Activated CD4-positive, alpha-beta memory T cell treated with anti-CD3 and anti-CD28 coated beads for 36 hours (primary cell): ENCODE measurements at regions not wholly inside any gene's neighbourhood (a gene's known extent, or its start where the extent isn't known, plus 50 kb on each side); places are given as distances from the start of the nearest gene placed in this dataset.

ENCODE experiments used
- CTCF ChIA-PET: fragments of 350-600 bp; sonication (Branson Sonifier 250); formaldehyde crosslinking; loops from one replicate; lab custom pipeline; 2021; ENCODE audit warnings: antibody characterized with exemption, inconsistent platforms; lab: Charles Lee
- POLR2A ChIA-PET: fragments of 350-600 bp; sonication (Branson Sonifier 250); formaldehyde crosslinking; loops from one replicate; lab custom pipeline; 2021; ENCODE audit warnings: antibody characterized with exemption; lab: Charles Lee
- DNase-seq: peaks from one replicate; pipeline ENCODE4 v3.0.0-alpha.2; 2020
- H3K27ac Mint-ChIP-seq: one replicate; pipeline ENCODE4 v1.8.0; 2021; ENCODE audit warnings: mixed read lengths
- H3K27me3 Mint-ChIP-seq: one replicate; pipeline ENCODE4 v1.8.0; 2021; ENCODE audit warnings: mixed read lengths
- H3K36me3 Mint-ChIP-seq: one replicate; pipeline ENCODE4 v1.8.0; 2021; ENCODE audit warnings: mixed read lengths
- H3K4me1 Mint-ChIP-seq: one replicate; pipeline ENCODE4 v1.8.0; 2021; ENCODE audit warnings: low read depth, mixed read lengths
- H3K4me3 Mint-ChIP-seq: one replicate; pipeline ENCODE4 v1.8.0; 2021; ENCODE audit warnings: mild to moderate bottlenecking, mixed read lengths
- H3K9me3 Mint-ChIP-seq: one replicate; pipeline ENCODE4 v1.8.0; 2021; ENCODE audit warnings: mixed read lengths
- intact Hi-C: fragments of 100-400 bp; cut with micrococcal nuclease; formaldehyde crosslinking; loops from one replicate; pipeline ENCODE4 v1.15.1; 2023

DNA sequence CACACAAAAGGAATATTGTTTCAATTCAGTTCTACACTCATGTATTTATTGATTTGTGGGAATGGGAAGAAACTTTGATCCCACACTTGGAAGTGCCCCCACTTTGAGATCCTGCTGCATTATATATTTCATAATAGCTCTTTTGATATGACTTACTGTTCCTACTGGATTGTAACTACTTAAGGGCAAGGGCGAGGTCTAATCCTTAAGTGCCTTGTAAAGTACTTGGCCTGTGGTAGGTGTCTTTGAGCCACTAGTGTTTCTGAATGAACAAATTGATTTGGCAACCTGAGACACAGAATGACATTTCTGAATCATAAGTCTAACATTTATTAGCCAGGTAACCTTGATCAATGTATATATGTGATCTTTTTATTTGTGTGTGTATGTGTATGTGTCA lies 767.2 kb downstream of the RAB28 start:
- no peaks in the 10 kb centered on the region for H3K36me3 Mint-ChIP-seq
- H3K27me3 Mint-ChIP-seq, result peaks cover 9% of the 10 kb centered on the region
- intact Hi-C loops, result no loop called here
- CTCF ChIA-PET, result no interaction called here
- no peak overlapping the region for H3K27ac Mint-ChIP-seq
- no peak overlapping the region for H3K4me3 Mint-ChIP-seq
- no peak for DNase-seq
- H3K9me3 Mint-ChIP-seq, result peaks cover 3% of the 10 kb centered on the region
- POLR2A ChIA-PET, result no interaction called here
- H3K4me1 Mint-ChIP-seq, result no peaks in the 10 kb centered on the region

GRCh38 chr4:12712648-12713339 lies 771.3 kb downstream of the RAB28 start:
- Mint-ChIP-seq H3K36me3 (no peaks in the 10 kb centered on the region), H3K4me1 (no peaks in the 10 kb centered on the region), H3K27ac (no peak overlapping the region), H3K27me3 (no peaks in the 10 kb centered on the region), H3K4me3 (no peak overlapping the region), H3K9me3 (peaks cover 4% of the 10 kb centered on the region)
- ChIA-PET CTCF (no interaction called here), POLR2A (no interaction called here)
- intact Hi-C loops, result no loop called here
- DNase-seq, result peak; percentile 11

DNA sequence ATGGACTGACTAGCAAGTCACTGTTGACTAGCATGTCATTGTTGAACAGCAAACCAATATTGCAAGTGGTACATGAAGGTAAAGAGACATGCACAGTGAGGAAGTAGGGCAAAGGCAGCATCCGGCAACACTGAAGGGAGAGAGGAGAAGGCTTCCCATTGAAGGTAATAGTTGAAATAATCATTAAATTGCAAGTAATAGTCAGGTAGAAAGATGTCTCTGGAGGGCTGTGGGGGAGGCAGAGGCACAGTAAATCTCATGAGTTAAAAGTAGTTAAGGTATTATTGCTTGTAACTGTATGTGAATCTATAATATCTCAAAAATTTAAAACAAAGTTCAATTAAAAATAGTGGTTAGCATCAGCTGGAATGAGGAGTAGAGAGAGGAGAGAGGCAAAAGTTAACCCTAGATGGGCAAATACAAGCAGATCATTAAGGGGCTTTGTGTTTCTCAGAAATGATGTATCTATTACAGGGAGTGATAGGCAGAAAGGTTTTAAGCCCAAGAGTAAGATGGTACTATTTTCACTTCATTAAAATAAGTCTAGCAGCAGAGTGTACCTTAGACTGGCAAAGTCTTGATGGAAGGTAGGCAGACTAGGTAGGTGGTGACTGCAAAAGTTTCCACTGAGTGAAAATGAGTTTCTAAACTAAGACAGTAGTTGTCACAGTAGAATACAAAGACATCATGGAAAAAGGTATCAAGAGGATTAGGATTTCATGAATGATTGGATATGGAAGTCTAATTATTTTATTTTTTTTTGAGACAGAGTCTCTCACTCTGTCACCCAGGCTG lies 776.6 kb downstream of the RAB28 start:
- H3K36me3 Mint-ChIP-seq, result no peaks in the 10 kb centered on the region
- H3K4me1 Mint-ChIP-seq, result no peaks in the 10 kb centered on the region
- no peak overlapping the region for H3K27ac Mint-ChIP-seq
- no peak overlapping the region for H3K4me3 Mint-ChIP-seq
- intact Hi-C loops, result no loop called here
- peaks cover 2% of the 10 kb centered on the region for H3K27me3 Mint-ChIP-seq
- DNase-seq, result no peak
- ChIA-PET CTCF (no interaction called here), POLR2A (no interaction called here)
- peaks cover 4% of the 10 kb centered on the region for H3K9me3 Mint-ChIP-seq

- Mint-ChIP-seq H3K4me1 (no peaks in the 10 kb centered on the region), H3K27me3 (peaks cover 2% of the 10 kb centered on the region), H3K27ac (no peak overlapping the region), H3K4me3 (no peak overlapping the region), H3K36me3 (no peaks in the 10 kb centered on the region), H3K9me3 (no peaks in the 10 kb centered on the region)
- POLR2A ChIA-PET, result no interaction called here
- intact Hi-C loops, result no loop called here
- DNase-seq, result no peak
- CTCF ChIA-PET, result no interaction called here
These were observed 781.1 kb downstream of the RAB28 start for GRCh38 chr4:12703036-12703435.

DNA sequence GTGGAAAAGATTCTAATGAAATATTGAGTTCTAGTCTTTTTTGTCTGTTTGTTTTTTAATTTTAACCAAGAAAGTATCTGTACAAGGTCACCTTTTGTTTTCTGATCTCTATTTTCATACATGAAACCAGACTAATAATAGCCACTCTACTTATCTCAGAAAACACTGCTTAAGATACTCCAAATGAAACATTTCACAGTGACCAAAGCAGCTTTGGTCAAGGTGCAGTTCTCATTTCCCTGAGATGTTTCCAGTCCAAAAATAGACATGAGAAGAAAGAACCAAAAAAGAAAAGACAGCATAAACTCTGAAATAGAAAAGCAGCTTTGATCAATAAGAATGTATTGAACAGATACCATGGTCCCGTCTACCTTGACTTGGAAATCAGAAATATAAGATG lies 782.8 kb downstream of the RAB28 start:
- Mint-ChIP-seq H3K27me3 (no peaks in the 10 kb centered on the region), H3K27ac (no peak overlapping the region), H3K36me3 (no peaks in the 10 kb centered on the region), H3K4me3 (no peak overlapping the region), H3K9me3 (no peaks in the 10 kb centered on the region), H3K4me1 (no peaks in the 10 kb centered on the region)
- no peak for DNase-seq
- ChIA-PET CTCF (no interaction called here), POLR2A (no interaction called here)
- intact Hi-C loops, result no loop called here

- Mint-ChIP-seq H3K4me3 (no peak overlapping the region), H3K4me1 (no peaks in the 10 kb centered on the region), H3K27ac (no peak overlapping the region), H3K27me3 (no peaks in the 10 kb centered on the region), H3K36me3 (no peaks in the 10 kb centered on the region), H3K9me3 (no peaks in the 10 kb centered on the region)
- DNase-seq, result no peak
- POLR2A ChIA-PET, result no interaction called here
- intact Hi-C loops, result no loop called here
- CTCF ChIA-PET, result no interaction called here
These were observed 786.2 kb downstream of the RAB28 start for GRCh38 chr4:12697970-12698369.

DNA sequence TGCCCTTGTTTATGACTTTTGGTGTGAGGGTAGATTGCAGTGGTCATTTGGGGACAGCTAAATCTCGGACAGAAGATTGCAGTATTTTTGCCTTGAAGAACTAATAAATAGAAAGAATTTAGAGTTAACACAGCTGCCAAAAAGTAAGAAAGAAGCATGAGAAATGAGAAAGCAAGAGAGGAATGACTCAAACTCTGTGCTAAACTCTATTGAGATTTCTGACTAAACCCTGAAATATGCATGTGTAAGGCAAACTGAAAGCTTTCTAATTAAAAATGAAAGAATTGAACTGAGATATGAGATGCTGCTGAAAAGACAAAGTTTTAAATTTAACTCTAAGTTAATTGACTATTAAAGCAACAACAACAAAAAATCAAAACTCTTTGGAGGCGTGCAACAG lies 791.3 kb downstream of the RAB28 start:
- ChIA-PET CTCF (no interaction called here), POLR2A (no interaction called here)
- H3K4me1 Mint-ChIP-seq, result no peaks in the 10 kb centered on the region
- H3K27me3 Mint-ChIP-seq, result no peaks in the 10 kb centered on the region
- intact Hi-C loops, result no loop called here
- H3K4me3 Mint-ChIP-seq, result no peak overlapping the region
- H3K9me3 Mint-ChIP-seq, result no peaks in the 10 kb centered on the region
- H3K27ac Mint-ChIP-seq, result no peak overlapping the region
- no peak for DNase-seq
- H3K36me3 Mint-ChIP-seq, result no peaks in the 10 kb centered on the region

- no peak overlapping the region for H3K4me3 Mint-ChIP-seq
- intact Hi-C loops, result no loop called here
- H3K4me1 Mint-ChIP-seq, result no peaks in the 10 kb centered on the region
- H3K27ac Mint-ChIP-seq, result no peak overlapping the region
- no peaks in the 10 kb centered on the region for H3K27me3 Mint-ChIP-seq
- no peak for DNase-seq
- CTCF ChIA-PET, result no interaction called here
- no peaks in the 10 kb centered on the region for H3K36me3 Mint-ChIP-seq
- POLR2A ChIA-PET, result no interaction called here
- H3K9me3 Mint-ChIP-seq, result no peaks in the 10 kb centered on the region
These were observed 793.0 kb downstream of the RAB28 start for GRCh38 chr4:12691168-12691567.

DNA sequence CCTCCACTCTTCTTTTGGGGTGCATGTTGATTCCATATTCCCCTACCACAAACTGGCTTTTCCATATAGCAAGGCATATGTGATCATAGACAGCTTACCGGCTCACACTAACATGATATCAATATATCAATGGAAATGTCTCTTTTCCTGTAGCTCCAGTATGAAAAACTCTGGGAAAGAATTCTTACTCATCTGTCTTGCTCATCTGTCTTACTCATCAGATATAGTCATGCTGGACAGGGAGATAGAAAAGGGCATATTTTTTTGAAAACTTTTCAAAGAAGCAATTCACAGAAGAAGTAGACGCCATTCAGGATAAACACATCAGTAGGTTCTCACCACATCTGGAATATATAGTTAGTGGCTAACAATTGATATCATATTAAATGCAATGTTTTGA lies 794.7 kb downstream of the RAB28 start:
- no peaks in the 10 kb centered on the region for H3K36me3 Mint-ChIP-seq
- H3K4me3 Mint-ChIP-seq, result no peak overlapping the region
- no peaks in the 10 kb centered on the region for H3K9me3 Mint-ChIP-seq
- CTCF ChIA-PET, result no interaction called here
- peaks cover 2% of the 10 kb centered on the region for H3K27me3 Mint-ChIP-seq
- POLR2A ChIA-PET, result no interaction called here
- DNase-seq, result no peak
- intact Hi-C loops, result no loop called here
- no peaks in the 10 kb centered on the region for H3K4me1 Mint-ChIP-seq
- no peak overlapping the region for H3K27ac Mint-ChIP-seq

DNA sequence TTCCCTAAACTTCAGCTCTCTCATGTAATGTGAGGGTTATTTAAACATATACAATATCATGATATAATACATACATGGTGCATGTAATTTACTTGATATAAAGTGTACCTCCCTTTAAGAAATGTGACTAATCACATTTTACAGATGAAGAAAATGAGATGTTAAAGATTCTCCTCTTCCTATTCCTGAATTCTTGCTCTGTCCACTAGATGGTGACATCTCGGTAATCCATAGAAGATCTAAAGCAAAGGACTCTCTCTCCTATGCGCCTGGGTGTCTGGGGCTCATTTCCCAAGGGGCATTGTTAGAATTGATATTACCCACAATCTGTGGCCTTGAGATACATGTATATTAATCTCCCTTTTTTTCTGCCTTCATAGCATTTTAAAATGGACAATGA lies 804.9 kb downstream of the RAB28 start:
- POLR2A ChIA-PET, result no interaction called here
- Mint-ChIP-seq H3K36me3 (no peaks in the 10 kb centered on the region), H3K9me3 (peaks cover 10% of the 10 kb centered on the region), H3K27me3 (peaks cover 3% of the 10 kb centered on the region), H3K4me3 (no peak overlapping the region), H3K4me1 (no peaks in the 10 kb centered on the region), H3K27ac (no peak overlapping the region)
- intact Hi-C loops, result no loop called here
- CTCF ChIA-PET, result no interaction called here
- DNase-seq, result no peak

- intact Hi-C loops, result no loop called here
- POLR2A ChIA-PET, result no interaction called here
- no peak for DNase-seq
- no peak overlapping the region for H3K27ac Mint-ChIP-seq
- H3K36me3 Mint-ChIP-seq, result no peaks in the 10 kb centered on the region
- H3K4me3 Mint-ChIP-seq, result no peak overlapping the region
- no peaks in the 10 kb centered on the region for H3K4me1 Mint-ChIP-seq
- peaks cover 21% of the 10 kb centered on the region for H3K9me3 Mint-ChIP-seq
- peaks cover under 1% of the 10 kb centered on the region for H3K27me3 Mint-ChIP-seq
- CTCF ChIA-PET, result no interaction called here
These were observed 810.0 kb downstream of the RAB28 start for GRCh38 chr4:12674184-12674583.

DNA sequence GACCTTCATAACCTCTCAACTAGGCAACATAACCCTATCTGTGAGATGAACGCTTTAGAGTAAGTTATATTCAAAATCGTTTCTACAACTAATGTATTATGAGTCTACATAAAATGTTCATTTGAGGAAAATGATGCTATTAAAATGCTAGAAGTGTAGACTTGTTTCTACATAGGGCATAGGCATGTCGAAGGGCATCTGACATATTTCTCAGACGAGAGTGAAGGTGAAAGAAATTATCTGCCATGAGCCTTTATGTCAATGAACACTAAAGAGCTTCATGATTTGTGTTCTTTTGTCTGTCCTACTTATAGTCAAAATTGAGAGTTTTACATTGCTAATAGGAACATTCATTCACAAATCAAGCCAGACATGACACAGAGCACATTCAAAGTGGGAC lies 811.8 kb downstream of the RAB28 start:
- Mint-ChIP-seq H3K4me3 (no peak overlapping the region), H3K4me1 (no peaks in the 10 kb centered on the region), H3K36me3 (no peaks in the 10 kb centered on the region), H3K27me3 (no peaks in the 10 kb centered on the region), H3K27ac (no peak overlapping the region), H3K9me3 (peaks cover 21% of the 10 kb centered on the region)
- ChIA-PET CTCF (no interaction called here), POLR2A (no interaction called here)
- no peak for DNase-seq
- intact Hi-C loops, result no loop called here

GRCh38 chr4:12658146-12658545 lies 826.0 kb downstream of the RAB28 start:
- Mint-ChIP-seq H3K27me3 (no peaks in the 10 kb centered on the region), H3K36me3 (no peaks in the 10 kb centered on the region), H3K4me1 (no peaks in the 10 kb centered on the region), H3K4me3 (no peak overlapping the region), H3K9me3 (no peaks in the 10 kb centered on the region), H3K27ac (no peak overlapping the region)
- no peak for DNase-seq
- CTCF ChIA-PET, result no interaction called here
- POLR2A ChIA-PET, result no interaction called here
- intact Hi-C loops, result no loop called here
